ENCODE measurements at regions not wholly inside any gene's neighbourhood (a gene's known extent, or its start where the extent isn't known, plus 50 kb on each side); places are given as distances from the start of the nearest gene placed in this dataset.

GRCh38 chr4:107148904-107149303 is 112.8 kb upstream of the DKK2 start:
- Histone ChIP-seq H3K4me3 (ENCODE audit: low read depth, low read length) (no peak overlapping the region), H3K9ac (ENCODE audit: low read depth, low read length) (no peak overlapping the region), H3K36me3 (ENCODE audit: control insufficient read depth, insufficient read depth, low read length) (no peaks in the 10 kb centered on the region), H3K27me3 (ENCODE audit: control insufficient read depth, insufficient read depth, low read length) (no peaks in the 10 kb centered on the region), H3K4me1 (ENCODE audit: control insufficient read depth, insufficient read depth, low read length) (peaks cover 16% of the 10 kb centered on the region), H3K9me3 (ENCODE audit: control insufficient read depth, insufficient read depth, low read length) (no peaks in the 10 kb centered on the region)

GRCh38 chr4:107147873-107148272 is 111.8 kb upstream of the DKK2 start:
- Histone ChIP-seq H3K4me1 (ENCODE audit: control insufficient read depth, insufficient read depth, low read length) (peaks cover 13% of the 10 kb centered on the region), H3K9ac (ENCODE audit: low read depth, low read length) (no peak overlapping the region), H3K4me3 (ENCODE audit: low read depth, low read length) (no peak overlapping the region), H3K9me3 (ENCODE audit: control insufficient read depth, insufficient read depth, low read length) (no peaks in the 10 kb centered on the region), H3K36me3 (ENCODE audit: control insufficient read depth, insufficient read depth, low read length) (no peaks in the 10 kb centered on the region), H3K27me3 (ENCODE audit: control insufficient read depth, insufficient read depth, low read length) (no peaks in the 10 kb centered on the region)

GRCh38 chr4:107138433-107138832 is 102.3 kb upstream of the DKK2 start:
- Histone ChIP-seq H3K27me3 (ENCODE audit: control insufficient read depth, insufficient read depth, low read length) (no peaks in the 10 kb centered on the region), H3K4me1 (ENCODE audit: control insufficient read depth, insufficient read depth, low read length) (no peaks in the 10 kb centered on the region), H3K9ac (ENCODE audit: low read depth, low read length) (no peak overlapping the region), H3K36me3 (ENCODE audit: control insufficient read depth, insufficient read depth, low read length) (no peaks in the 10 kb centered on the region), H3K4me3 (ENCODE audit: low read depth, low read length) (no peak overlapping the region), H3K9me3 (ENCODE audit: control insufficient read depth, insufficient read depth, low read length) (no peaks in the 10 kb centered on the region)

GRCh38 chr4:107133965-107134653 is 98.0 kb upstream of the DKK2 start:
- no peaks in the 10 kb centered on the region for H3K9me3 ChIP-seq (ENCODE audit: control insufficient read depth, insufficient read depth, low read length)
- no peaks in the 10 kb centered on the region for H3K4me1 ChIP-seq (ENCODE audit: control insufficient read depth, insufficient read depth, low read length)
- H3K27me3 ChIP-seq (ENCODE audit: control insufficient read depth, insufficient read depth, low read length): no peaks in the 10 kb centered on the region
- H3K9ac ChIP-seq (ENCODE audit: low read depth, low read length): no peak overlapping the region
- no peaks in the 10 kb centered on the region for H3K36me3 ChIP-seq (ENCODE audit: control insufficient read depth, insufficient read depth, low read length)
- H3K4me3 ChIP-seq (ENCODE audit: low read depth, low read length): no peak overlapping the region

GRCh38 chr4:107131295-107131694 is 95.2 kb upstream of the DKK2 start:
- no peaks in the 10 kb centered on the region for H3K36me3 ChIP-seq (ENCODE audit: control insufficient read depth, insufficient read depth, low read length)
- no peaks in the 10 kb centered on the region for H3K4me1 ChIP-seq (ENCODE audit: control insufficient read depth, insufficient read depth, low read length)
- no peaks in the 10 kb centered on the region for H3K9me3 ChIP-seq (ENCODE audit: control insufficient read depth, insufficient read depth, low read length)
- H3K9ac ChIP-seq (ENCODE audit: low read depth, low read length): no peak overlapping the region
- H3K4me3 ChIP-seq (ENCODE audit: low read depth, low read length): no peak overlapping the region
- H3K27me3 ChIP-seq (ENCODE audit: control insufficient read depth, insufficient read depth, low read length): no peaks in the 10 kb centered on the region

GRCh38 chr4:107130157-107130556 is 94.0 kb upstream of the DKK2 start:
- no peak overlapping the region for H3K9ac ChIP-seq (ENCODE audit: low read depth, low read length)
- H3K9me3 ChIP-seq (ENCODE audit: control insufficient read depth, insufficient read depth, low read length): no peaks in the 10 kb centered on the region
- no peaks in the 10 kb centered on the region for H3K4me1 ChIP-seq (ENCODE audit: control insufficient read depth, insufficient read depth, low read length)
- H3K27me3 ChIP-seq (ENCODE audit: control insufficient read depth, insufficient read depth, low read length): no peaks in the 10 kb centered on the region
- H3K4me3 ChIP-seq (ENCODE audit: low read depth, low read length): no peak overlapping the region
- no peaks in the 10 kb centered on the region for H3K36me3 ChIP-seq (ENCODE audit: control insufficient read depth, insufficient read depth, low read length)

GRCh38 chr4:107129611-107130010 is 93.5 kb upstream of the DKK2 start:
- H3K9ac ChIP-seq (ENCODE audit: low read depth, low read length): no peak overlapping the region
- no peaks in the 10 kb centered on the region for H3K9me3 ChIP-seq (ENCODE audit: control insufficient read depth, insufficient read depth, low read length)
- H3K36me3 ChIP-seq (ENCODE audit: control insufficient read depth, insufficient read depth, low read length): no peaks in the 10 kb centered on the region
- no peaks in the 10 kb centered on the region for H3K4me1 ChIP-seq (ENCODE audit: control insufficient read depth, insufficient read depth, low read length)
- H3K27me3 ChIP-seq (ENCODE audit: control insufficient read depth, insufficient read depth, low read length): no peaks in the 10 kb centered on the region
- no peak overlapping the region for H3K4me3 ChIP-seq (ENCODE audit: low read depth, low read length)

- H3K4me1 ChIP-seq (ENCODE audit: control insufficient read depth, insufficient read depth, low read length): no peaks in the 10 kb centered on the region
- H3K4me3 ChIP-seq (ENCODE audit: low read depth, low read length): no peak overlapping the region
- no peak overlapping the region for H3K9ac ChIP-seq (ENCODE audit: low read depth, low read length)
- H3K36me3 ChIP-seq (ENCODE audit: control insufficient read depth, insufficient read depth, low read length): no peaks in the 10 kb centered on the region
- no peaks in the 10 kb centered on the region for H3K27me3 ChIP-seq (ENCODE audit: control insufficient read depth, insufficient read depth, low read length)
- H3K9me3 ChIP-seq (ENCODE audit: control insufficient read depth, insufficient read depth, low read length): no peaks in the 10 kb centered on the region
These were observed 93.0 kb upstream of the DKK2 start for GRCh38 chr4:107129076-107129475.

GRCh38 chr4:107128116-107128515 is 92.0 kb upstream of the DKK2 start:
- Histone ChIP-seq H3K9me3 (ENCODE audit: control insufficient read depth, insufficient read depth, low read length) (no peaks in the 10 kb centered on the region), H3K36me3 (ENCODE audit: control insufficient read depth, insufficient read depth, low read length) (no peaks in the 10 kb centered on the region), H3K4me1 (ENCODE audit: control insufficient read depth, insufficient read depth, low read length) (no peaks in the 10 kb centered on the region), H3K27me3 (ENCODE audit: control insufficient read depth, insufficient read depth, low read length) (no peaks in the 10 kb centered on the region), H3K9ac (ENCODE audit: low read depth, low read length) (no peak overlapping the region), H3K4me3 (ENCODE audit: low read depth, low read length) (no peak overlapping the region)

GRCh38 chr4:107125496-107125895 is 89.4 kb upstream of the DKK2 start:
- H3K27me3 ChIP-seq (ENCODE audit: control insufficient read depth, insufficient read depth, low read length): no peaks in the 10 kb centered on the region
- H3K4me3 ChIP-seq (ENCODE audit: low read depth, low read length): no peak overlapping the region
- H3K4me1 ChIP-seq (ENCODE audit: control insufficient read depth, insufficient read depth, low read length): peaks cover under 1% of the 10 kb centered on the region
- no peaks in the 10 kb centered on the region for H3K9me3 ChIP-seq (ENCODE audit: control insufficient read depth, insufficient read depth, low read length)
- H3K36me3 ChIP-seq (ENCODE audit: control insufficient read depth, insufficient read depth, low read length): no peaks in the 10 kb centered on the region
- H3K9ac ChIP-seq (ENCODE audit: low read depth, low read length): no peak overlapping the region

- H3K27me3 ChIP-seq (ENCODE audit: control insufficient read depth, insufficient read depth, low read length): no peaks in the 10 kb centered on the region
- peaks cover 4% of the 10 kb centered on the region for H3K4me1 ChIP-seq (ENCODE audit: control insufficient read depth, insufficient read depth, low read length)
- H3K9ac ChIP-seq (ENCODE audit: low read depth, low read length): no peak overlapping the region
- no peaks in the 10 kb centered on the region for H3K9me3 ChIP-seq (ENCODE audit: control insufficient read depth, insufficient read depth, low read length)
- H3K4me3 ChIP-seq (ENCODE audit: low read depth, low read length): no peak overlapping the region
- no peaks in the 10 kb centered on the region for H3K36me3 ChIP-seq (ENCODE audit: control insufficient read depth, insufficient read depth, low read length)
These were observed 86.6 kb upstream of the DKK2 start for GRCh38 chr4:107122736-107123135.

GRCh38 chr4:107120661-107121060 is 84.5 kb upstream of the DKK2 start:
- Histone ChIP-seq H3K9ac (ENCODE audit: low read depth, low read length) (no peak overlapping the region), H3K27me3 (ENCODE audit: control insufficient read depth, insufficient read depth, low read length) (no peaks in the 10 kb centered on the region), H3K9me3 (ENCODE audit: control insufficient read depth, insufficient read depth, low read length) (no peaks in the 10 kb centered on the region), H3K4me1 (ENCODE audit: control insufficient read depth, insufficient read depth, low read length) (peaks cover 4% of the 10 kb centered on the region), H3K4me3 (ENCODE audit: low read depth, low read length) (no peak overlapping the region), H3K36me3 (ENCODE audit: control insufficient read depth, insufficient read depth, low read length) (no peaks in the 10 kb centered on the region)

Measured in iPS-15b (cell line).